IPS-15b (cell line): ENCODE measurements at regions not wholly inside any gene's neighbourhood (a gene's known extent, or its start where the extent isn't known, plus 50 kb on each side); places are given as distances from the start of the nearest gene placed in this dataset.

Experiments used
- H3K27me3 ChIP-seq: one replicate; pipeline ENCODE4 v1.6.1; 2013; ENCODE audit warnings: low read length; ENCODE audit not compliant: control insufficient read depth, insufficient read depth
- H3K36me3 ChIP-seq: one replicate; pipeline ENCODE4 v1.6.1; 2013; ENCODE audit warnings: low read length; ENCODE audit not compliant: control insufficient read depth, insufficient read depth
- H3K4me1 ChIP-seq: one replicate; pipeline ENCODE4 v1.6.1; 2013; ENCODE audit warnings: mild to moderate bottlenecking, low read length; ENCODE audit not compliant: control insufficient read depth, insufficient read depth
- H3K4me3 ChIP-seq: one replicate; pipeline ENCODE4 v1.5.1; 2013; ENCODE audit warnings: low read depth, low read length
- H3K9ac ChIP-seq: one replicate; pipeline ENCODE4 v1.6.1; 2013; ENCODE audit warnings: low read depth, mild to moderate bottlenecking, low read length
- H3K9me3 ChIP-seq: one replicate; pipeline ENCODE4 v1.6.1; 2013; ENCODE audit warnings: mild to moderate bottlenecking, low read length; ENCODE audit not compliant: control insufficient read depth, insufficient read depth

- no peak overlapping the region for H3K9ac ChIP-seq
- H3K4me3 ChIP-seq = no peak overlapping the region
- no peaks in the 10 kb centered on the region for H3K27me3 ChIP-seq
- H3K4me1 ChIP-seq = no peaks in the 10 kb centered on the region
- H3K36me3 ChIP-seq = no peaks in the 10 kb centered on the region
- no peaks in the 10 kb centered on the region for H3K9me3 ChIP-seq
Observed at GRCh38 chr10:35855155-35855947, 213.3 kb upstream of the FZD8 start.

- Histone ChIP-seq H3K27me3 (no peaks in the 10 kb centered on the region), H3K4me1 (no peaks in the 10 kb centered on the region), H3K9ac (no peak overlapping the region), H3K4me3 (no peak overlapping the region), H3K36me3 (no peaks in the 10 kb centered on the region), H3K9me3 (no peaks in the 10 kb centered on the region)
Observed at GRCh38 chr10:35854661-35855060, 212.6 kb upstream of the FZD8 start.

GRCh38 chr10:35852721-35853120 is 210.6 kb upstream of the FZD8 start:
- Histone ChIP-seq H3K9me3 (no peaks in the 10 kb centered on the region), H3K4me3 (no peak overlapping the region), H3K36me3 (no peaks in the 10 kb centered on the region), H3K27me3 (no peaks in the 10 kb centered on the region), H3K4me1 (peaks cover 9% of the 10 kb centered on the region), H3K9ac (no peak overlapping the region)

- H3K27me3 ChIP-seq = no peaks in the 10 kb centered on the region
- H3K36me3 ChIP-seq = no peaks in the 10 kb centered on the region
- no peak overlapping the region for H3K9ac ChIP-seq
- no peaks in the 10 kb centered on the region for H3K9me3 ChIP-seq
- H3K4me1 ChIP-seq = peaks cover 13% of the 10 kb centered on the region
- no peak overlapping the region for H3K4me3 ChIP-seq
Observed at GRCh38 chr10:35848412-35848811, 206.3 kb upstream of the FZD8 start.

GRCh38 chr10:35844686-35845085 is 202.6 kb upstream of the FZD8 start:
- no peaks in the 10 kb centered on the region for H3K27me3 ChIP-seq
- no peak overlapping the region for H3K9ac ChIP-seq
- no peak overlapping the region for H3K4me3 ChIP-seq
- no peaks in the 10 kb centered on the region for H3K36me3 ChIP-seq
- no peaks in the 10 kb centered on the region for H3K9me3 ChIP-seq
- H3K4me1 ChIP-seq = peaks cover 13% of the 10 kb centered on the region

- no peaks in the 10 kb centered on the region for H3K9me3 ChIP-seq
- no peak overlapping the region for H3K9ac ChIP-seq
- peaks cover 8% of the 10 kb centered on the region for H3K4me1 ChIP-seq
- no peaks in the 10 kb centered on the region for H3K27me3 ChIP-seq
- H3K4me3 ChIP-seq = no peak overlapping the region
- no peaks in the 10 kb centered on the region for H3K36me3 ChIP-seq
Observed at GRCh38 chr10:35843524-35844181, 201.6 kb upstream of the FZD8 start.

- Histone ChIP-seq H3K4me3 (no peak overlapping the region), H3K4me1 (no peaks in the 10 kb centered on the region), H3K9me3 (no peaks in the 10 kb centered on the region)
Observed at GRCh38 chr10:35838054-35838453, 196.0 kb upstream of the FZD8 start.

GRCh38 chr10:35835545-35835944 is 193.4 kb upstream of the FZD8 start:
- no peak overlapping the region for H3K4me3 ChIP-seq
- H3K4me1 ChIP-seq = peaks cover 4% of the 10 kb centered on the region
- H3K9me3 ChIP-seq = no peaks in the 10 kb centered on the region
- no peaks in the 10 kb centered on the region for H3K27me3 ChIP-seq
- H3K9ac ChIP-seq = no peak overlapping the region
- H3K36me3 ChIP-seq = no peaks in the 10 kb centered on the region

More at GRCh38 chr10:35838054-35838453, 196.0 kb upstream of the FZD8 start:
- no peak overlapping the region for H3K9ac ChIP-seq
- H3K36me3 ChIP-seq = no peaks in the 10 kb centered on the region
- H3K27me3 ChIP-seq = no peaks in the 10 kb centered on the region

GRCh38 chr10:35834877-35835494 is 192.9 kb upstream of the FZD8 start:
- Histone ChIP-seq H3K36me3 (no peaks in the 10 kb centered on the region), H3K4me3 (no peak overlapping the region), H3K27me3 (no peaks in the 10 kb centered on the region), H3K4me1 (peaks cover 4% of the 10 kb centered on the region), H3K9me3 (no peaks in the 10 kb centered on the region), H3K9ac (no peak overlapping the region)

- Histone ChIP-seq H3K4me3 (no peak overlapping the region), H3K36me3 (no peaks in the 10 kb centered on the region), H3K4me1 (peaks cover 4% of the 10 kb centered on the region), H3K9me3 (no peaks in the 10 kb centered on the region), H3K27me3 (no peaks in the 10 kb centered on the region), H3K9ac (no peak overlapping the region)
Observed at GRCh38 chr10:35827783-35828182, 185.7 kb upstream of the FZD8 start.

GRCh38 chr10:35824704-35825103 is 182.6 kb upstream of the FZD8 start:
- Histone ChIP-seq H3K4me3 (no peak overlapping the region), H3K4me1 (no peaks in the 10 kb centered on the region), H3K9me3 (no peaks in the 10 kb centered on the region), H3K9ac (no peak overlapping the region), H3K36me3 (no peaks in the 10 kb centered on the region), H3K27me3 (no peaks in the 10 kb centered on the region)

- no peak overlapping the region for H3K9ac ChIP-seq
- H3K27me3 ChIP-seq = no peaks in the 10 kb centered on the region
- no peak overlapping the region for H3K4me3 ChIP-seq
- H3K36me3 ChIP-seq = no peaks in the 10 kb centered on the region
- no peaks in the 10 kb centered on the region for H3K9me3 ChIP-seq
- no peaks in the 10 kb centered on the region for H3K4me1 ChIP-seq
Observed at GRCh38 chr10:35822316-35822715, 180.2 kb upstream of the FZD8 start.
